Activated T-cell treated with anti-CD3 and anti-CD28 coated beads, Interleukin-2, amount 50 U/mL, for 48 hours (primary cell): ENCODE measurements at regions not wholly inside any gene's neighbourhood (a gene's known extent, or its start where the extent isn't known, plus 50 kb on each side); places are given as distances from the start of the nearest gene placed in this dataset.
"Not testable (repeated sequence)": the region's sequence is repeated elsewhere in the genome, so short reads cannot be mapped to it uniquely, and the experiment has no call there.

Source experiments
- DNase-seq, 2 experiments: peaks; one replicate each; pipeline ENCODE4 v3.0.0-alpha.2; 2020

DNA sequence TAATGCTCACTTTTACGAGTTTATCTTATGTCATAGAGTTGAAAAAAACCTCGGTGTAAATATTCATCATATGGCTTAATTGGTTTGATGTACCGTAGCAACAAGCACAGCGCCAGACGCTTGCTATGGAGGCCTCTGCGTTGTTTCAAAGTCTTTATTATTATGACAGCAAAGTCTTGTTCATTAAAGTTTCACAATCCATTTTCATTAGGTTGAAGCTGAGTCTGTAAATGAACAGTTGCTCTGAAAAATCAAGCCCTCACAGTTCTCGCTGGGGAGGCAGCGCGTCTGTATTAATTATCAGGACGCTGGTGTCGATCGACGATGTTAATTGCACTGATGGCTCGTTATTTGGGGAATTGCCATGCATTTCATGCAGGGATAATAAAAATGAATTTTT is 185.6 kb downstream of the INSC start:
- no peak for DNase-seq

DNA sequence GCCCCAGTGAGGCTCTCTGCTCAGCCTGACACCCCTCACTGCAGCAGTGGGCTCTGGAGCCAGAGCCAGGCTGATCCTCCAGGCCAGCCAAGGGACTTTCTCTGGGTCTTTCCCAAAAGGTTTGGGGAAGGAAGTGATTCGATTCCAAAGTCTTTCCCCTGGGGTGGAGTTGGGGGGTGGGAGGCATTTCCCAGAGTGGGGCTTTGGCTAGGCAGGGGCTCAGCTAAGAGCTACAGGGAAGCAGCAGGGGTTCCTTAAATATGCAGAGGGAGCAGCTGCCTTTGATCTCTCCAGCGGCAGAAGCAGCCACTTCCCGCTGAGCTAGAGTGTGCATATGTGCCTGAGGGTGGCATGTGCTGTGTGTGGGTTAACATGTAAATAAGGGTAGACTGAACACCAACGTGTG is 192.9 kb downstream of the INSC start:
- DNase-seq, result no peak

- DNase-seq, result no peak
Observed at GRCh38 chr11:15308840-15309239, 194.1 kb downstream of the INSC start.

DNA sequence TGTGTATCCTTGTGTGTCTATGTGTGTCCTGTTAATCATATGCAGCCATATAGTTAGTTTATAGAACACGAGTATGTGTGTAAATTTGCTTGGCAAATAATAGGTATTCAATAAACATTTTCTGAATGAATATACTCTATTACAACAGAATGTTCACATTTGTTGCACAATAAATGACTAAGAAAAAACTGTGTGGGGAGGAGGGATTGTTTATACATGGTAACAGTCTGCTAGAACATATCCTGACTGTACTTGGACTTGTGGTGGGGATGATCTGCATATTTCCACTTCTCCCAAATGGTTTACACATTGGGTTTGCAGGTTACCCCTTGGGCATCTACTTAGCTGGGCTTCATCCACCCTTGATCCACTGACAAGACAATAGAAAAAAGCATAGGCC is 194.6 kb downstream of the INSC start:
- no peak for DNase-seq

GRCh38 chr11:15313862-15314261 is 199.1 kb downstream of the INSC start:
- DNase-seq, result no peak

- DNase-seq, result no peak
Observed at GRCh38 chr11:15318814-15319213, 204.1 kb downstream of the INSC start.

- no peak for DNase-seq
Observed at GRCh38 chr11:15326520-15326919, 211.8 kb downstream of the INSC start.

- peak; percentile 20 to 30 for DNase-seq
Observed at GRCh38 chr11:15327786-15328231, 213.1 kb downstream of the INSC start.

GRCh38 chr11:15333407-15333806 is 218.7 kb downstream of the INSC start:
- DNase-seq, result no peak

GRCh38 chr11:15334766-15335165 is 220.0 kb downstream of the INSC start:
- no peak for DNase-seq

- DNase-seq, result no peak
Observed at GRCh38 chr11:15336021-15336420, 221.3 kb downstream of the INSC start.

- no peak for DNase-seq
Observed at GRCh38 chr11:15339302-15339701, 224.6 kb downstream of the INSC start.

DNA sequence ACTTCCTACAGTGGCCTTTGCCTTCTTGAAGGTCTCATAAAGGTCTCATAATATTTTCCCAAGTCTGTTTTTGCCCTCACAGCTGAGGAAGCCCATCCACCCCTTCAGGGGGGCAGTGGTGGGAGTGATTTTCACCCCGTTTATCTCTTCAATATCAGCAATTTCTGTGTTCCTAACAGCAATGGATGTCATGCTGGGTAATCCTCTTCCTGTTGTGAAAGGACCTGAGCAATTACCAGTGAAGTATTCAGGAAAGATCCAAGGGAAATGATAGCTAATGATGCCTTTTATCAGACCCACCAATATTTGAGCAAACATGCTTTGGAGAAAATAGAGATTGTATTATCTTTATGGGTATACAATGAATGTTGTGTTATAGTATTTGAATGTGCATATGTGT is 226.9 kb downstream of the INSC start:
- no peak for DNase-seq

GRCh38 chr11:15342163-15342562 is 227.4 kb downstream of the INSC start:
- no peak for DNase-seq

DNA sequence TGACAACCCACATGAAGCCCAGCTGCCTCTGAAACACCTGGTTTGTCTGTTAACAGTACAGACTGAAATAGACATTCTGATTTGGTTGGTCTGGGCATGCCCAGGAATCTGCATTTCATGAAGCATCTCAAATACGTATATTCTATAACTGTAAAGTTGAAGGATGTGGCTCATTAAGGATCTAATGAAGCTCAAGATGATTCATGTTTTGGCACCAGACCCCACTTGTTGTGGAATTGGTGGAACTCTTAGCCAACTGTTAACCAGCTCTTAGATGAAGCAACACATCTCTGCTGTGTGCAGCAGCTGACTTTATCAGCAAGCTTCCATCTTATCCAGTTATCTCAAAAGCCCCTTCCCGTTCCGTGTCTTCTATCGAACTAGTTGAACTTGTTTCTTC is 232.2 kb downstream of the INSC start:
- DNase-seq, result no peak

DNA sequence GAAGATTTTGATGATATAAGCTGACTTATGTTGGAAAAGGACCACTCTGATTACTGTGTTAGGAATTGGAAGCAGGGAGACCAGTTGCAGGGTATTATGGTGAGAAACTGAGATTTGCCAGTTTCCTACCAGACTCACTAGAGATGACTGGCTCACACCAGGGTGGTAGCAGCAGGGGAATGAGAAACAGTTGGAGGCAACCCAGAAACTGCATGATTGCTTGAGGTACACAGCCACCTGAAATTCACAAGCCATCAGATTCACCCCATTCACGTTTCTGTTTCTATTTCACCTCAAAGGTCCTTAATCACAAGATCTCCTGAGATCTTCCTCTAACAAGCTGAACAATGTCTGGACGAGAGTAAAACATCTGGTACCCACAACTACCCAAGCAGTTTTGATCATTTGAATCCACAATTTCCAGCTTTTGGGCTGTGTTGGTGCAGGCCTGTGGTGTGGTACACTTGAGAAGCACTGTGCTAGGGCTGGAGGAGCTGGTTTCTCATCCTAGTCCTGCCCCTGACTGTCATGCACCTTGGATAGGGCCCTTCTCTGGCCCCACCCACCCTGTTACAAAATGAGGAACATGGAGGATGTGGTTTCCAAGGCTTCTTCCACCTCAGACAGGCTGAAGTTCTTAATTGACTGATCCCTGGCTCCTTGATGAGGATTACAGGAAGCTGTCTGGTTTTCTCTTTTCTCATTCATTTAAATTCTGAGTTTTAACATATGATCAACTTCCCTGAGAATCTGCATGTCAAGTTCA is 233.4 kb downstream of the INSC start:
- no peak for DNase-seq

- no peak for DNase-seq
Observed at GRCh38 chr11:15349413-15349812, 234.7 kb downstream of the INSC start.

GRCh38 chr11:15361316-15361715 is 246.6 kb downstream of the INSC start:
- no peak for DNase-seq

- DNase-seq, result not testable (repeated sequence)
Observed at GRCh38 chr11:15365286-15365685, 250.6 kb downstream of the INSC start.

GRCh38 chr11:15367695-15368094 is 253.0 kb downstream of the INSC start:
- DNase-seq, result no peak

DNA sequence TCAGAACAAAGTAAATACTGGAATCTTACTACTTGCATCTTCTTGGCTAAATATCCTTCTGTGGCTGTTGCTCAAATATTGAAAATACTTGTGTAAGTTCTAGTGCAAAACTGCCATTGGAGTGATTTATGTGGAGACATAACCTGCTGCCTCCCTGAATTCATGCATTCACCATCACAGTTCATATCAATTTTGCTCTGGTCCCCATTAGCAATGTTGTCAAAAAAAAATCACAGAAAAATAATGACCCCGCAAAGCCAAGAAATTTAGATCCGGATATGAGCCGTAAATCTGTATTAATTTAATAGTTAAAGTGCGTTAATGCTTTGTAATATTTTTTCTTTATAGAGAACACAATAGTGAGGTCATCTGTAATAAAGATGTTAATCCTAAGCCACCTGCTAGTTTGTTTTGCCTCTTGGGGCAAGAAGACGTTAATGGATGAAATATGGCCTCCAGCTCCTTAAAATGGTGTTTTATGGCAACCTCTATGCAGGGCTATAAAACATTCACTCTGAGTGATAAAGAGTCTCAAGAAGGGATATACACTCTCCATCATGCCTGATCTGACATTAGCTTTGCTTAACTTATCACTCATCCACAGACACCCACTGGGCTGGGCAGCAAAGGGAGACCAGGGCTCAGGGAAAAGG is 255.9 kb downstream of the INSC start:
- no peak for DNase-seq

GRCh38 chr11:15371533-15371932 is 256.8 kb downstream of the INSC start:
- DNase-seq, result no peak

DNA sequence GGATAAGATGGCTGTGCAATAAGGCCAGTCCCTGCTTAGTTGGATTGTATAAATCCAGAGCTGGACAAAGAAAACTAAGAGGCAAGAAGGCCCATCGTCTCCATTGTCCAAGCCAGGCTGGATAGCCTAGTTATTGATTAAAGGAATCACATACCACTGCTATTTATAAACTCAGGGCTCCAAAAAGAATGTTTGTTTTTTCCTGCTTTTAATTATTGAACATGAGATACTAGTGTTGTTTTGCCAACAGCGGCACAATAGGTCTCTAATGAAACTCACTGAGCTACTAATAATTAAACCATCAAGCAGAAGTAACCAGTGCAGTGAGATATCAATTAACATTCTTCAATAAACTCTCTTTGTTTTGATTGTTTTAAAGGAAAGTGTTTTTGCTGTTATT is 259.7 kb downstream of the INSC start:
- no peak for DNase-seq

DNA sequence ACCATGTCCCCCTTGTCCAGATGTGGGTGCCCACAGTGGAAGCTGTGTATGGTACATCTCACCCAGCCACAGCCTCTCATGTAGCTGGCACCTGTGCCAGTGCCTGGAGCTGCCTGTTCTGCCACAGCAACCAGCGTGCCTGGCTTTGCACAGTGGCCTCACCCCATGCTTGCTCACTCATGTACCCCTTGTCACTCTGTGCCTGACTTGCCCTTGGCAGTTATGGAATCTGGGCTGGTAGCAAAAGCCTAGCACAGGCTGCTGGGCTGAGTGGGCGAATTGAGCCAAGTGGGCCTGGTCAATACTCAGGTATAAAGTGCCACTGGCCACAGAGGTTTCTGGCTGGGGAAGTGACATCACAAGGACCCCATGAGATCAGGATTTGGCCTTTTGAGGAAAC is 264.2 kb downstream of the INSC start:
- DNase-seq, result no peak

DNA sequence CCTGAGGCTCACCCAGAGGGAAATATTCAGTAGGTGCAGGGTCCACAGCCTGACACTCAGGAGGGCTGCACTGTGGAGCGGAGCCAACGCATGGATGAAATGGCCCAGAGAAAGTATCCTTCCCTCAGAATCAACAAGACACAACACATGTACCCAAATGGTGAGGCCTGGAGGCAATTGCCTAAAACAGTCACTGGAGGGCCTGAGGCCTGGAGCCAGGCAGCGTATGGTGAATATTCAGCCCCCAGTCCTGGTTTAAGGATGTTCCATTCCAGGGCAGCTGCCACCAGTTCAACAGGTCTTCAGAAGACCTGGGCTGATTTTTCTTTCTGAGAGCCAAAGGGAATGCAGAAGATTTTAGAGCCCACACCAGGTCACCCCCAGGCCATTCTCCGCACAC is 264.8 kb downstream of the INSC start:
- DNase-seq, result no peak
